Kidney (tissue), 13 donors: ENCODE measurements at regions not wholly inside any gene's neighbourhood (a gene's known extent, or its start where the extent isn't known, plus 50 kb on each side); places are given as distances from the start of the nearest gene placed in this dataset.

Source experiments
- DNase-seq, 5 donors: peaks; one replicate each; pipeline ENCODE4 v3.0.0-alpha.2; 2013 to 2020
- FAIRE-seq: peaks from 2 replicates; lab custom pipeline; 2012; peaks lifted over from hg19 to GRCh38; lab: Jason Lieb, UNC
- H3K27ac ChIP-seq, 2 donors: one replicate each; pipeline ENCODE4 v1.7.0; 2013; ENCODE audit warnings: low read depth in 2 of 2, low read length in 2 of 2, inconsistent platforms in 1 of 2
- H3K27me3 ChIP-seq: one replicate; pipeline ENCODE4 v1.7.1; 2013; ENCODE audit warnings: low read length, inconsistent platforms; ENCODE audit not compliant: control insufficient read depth, insufficient read depth
- H3K36me3 ChIP-seq, 3 donors: one replicate each; pipeline versions ENCODE4 v1.7.0 to v1.7.1; 2013; ENCODE audit warnings: low read length in 3 of 3, control low read depth in 1 of 3, inconsistent platforms in 1 of 3; ENCODE audit not compliant: insufficient read depth in 3 of 3, control insufficient read depth in 2 of 3
- H3K4me1 ChIP-seq, 3 donors: one replicate each; pipeline versions ENCODE4 v1.7.0 to v1.7.1; 2013; ENCODE audit warnings: low read length in 3 of 3, inconsistent platforms in 1 of 3, low read depth in 1 of 3; ENCODE audit not compliant: control insufficient read depth in 2 of 3, insufficient read depth in 2 of 3
- H3K4me3 ChIP-seq, 3 donors: one replicate each; pipeline versions ENCODE4 v1.7.0 to v1.8.1; 2013; ENCODE audit warnings: low read length in 3 of 3, control low read depth in 1 of 3, inconsistent platforms in 1 of 3
- H3K9ac ChIP-seq, 3 donors: one replicate each; pipeline versions ENCODE4 v1.7.0 to v1.7.1; 2013; ENCODE audit warnings: low read length in 3 of 3, control low read depth in 1 of 3, inconsistent platforms in 1 of 3
- H3K9me3 ChIP-seq, 3 donors: one replicate each; pipeline versions ENCODE4 v1.7.0 to v1.7.1; 2013; ENCODE audit warnings: low read length in 3 of 3, control low read depth in 1 of 3, inconsistent platforms in 1 of 3; ENCODE audit not compliant: control insufficient read depth in 2 of 3, insufficient read depth in 1 of 3
- CTCF ChIP-seq: IDR thresholded peaks from 3 replicates; pipeline ENCODE4 v1.5.1; 2012; ENCODE audit warnings: mild to moderate bottlenecking, moderate library complexity, borderline replicate concordance; ENCODE audit not compliant: insufficient read depth; ENCODE audit errors: extremely low read depth
- intact Hi-C: fragments of 100-400 bp; cut with DNase I; formaldehyde crosslinking; loops from one replicate; pipeline ENCODE4 v1.11.1; 2022
- donor health status: control.
- donor health status: control.
- donor health status: control.
- donor health status: control.
- donor health status: control.
- donor health status: DM: yes; HTN: yes; CAD: no.
- donor health status: Normal renal cell carcinoma (clear cell type).

- Histone ChIP-seq H3K4me1 (peaks cover 0 to 5% (median 0%) of the 10 kb centered on the region in 3 donors), H3K27me3 (no peaks in the 10 kb centered on the region), H3K27ac (no peak overlapping the region), H3K36me3 (no peaks in the 10 kb centered on the region), H3K9ac (no peak overlapping the region), H3K4me3 (no peak overlapping the region), H3K9me3 (no peaks in the 10 kb centered on the region)
- intact Hi-C loops = no loop called here
- TF ChIP-seq CTCF = no peak
- DNase-seq (no peak), FAIRE-seq (no peak)
These were observed 746.9 kb upstream of the MARCKS start for GRCh38 chr6:113110211-113110610.

GRCh38 chr6:113111550-113111949 lies 745.6 kb upstream of the MARCKS start:
- FAIRE-seq (no peak), DNase-seq (no peak)
- H3K27me3 ChIP-seq = no peaks in the 10 kb centered on the region
- H3K4me1 ChIP-seq = peaks cover 0 to 5% (median 0%) of the 10 kb centered on the region in 3 donors
- H3K9ac ChIP-seq = no peak overlapping the region
- intact Hi-C loops = no loop called here
- TF ChIP-seq CTCF = no peak
- H3K27ac ChIP-seq = no peak overlapping the region
- H3K4me3 ChIP-seq = no peak overlapping the region
- H3K36me3 ChIP-seq = no peaks in the 10 kb centered on the region
- H3K9me3 ChIP-seq = no peaks in the 10 kb centered on the region

- Histone ChIP-seq H3K9me3 (peaks cover 0 to 2% (median 0%) of the 10 kb centered on the region in 3 donors), H3K4me3 (no peak overlapping the region), H3K9ac (no peak overlapping the region), H3K27ac (no peak overlapping the region), H3K27me3 (no peaks in the 10 kb centered on the region), H3K4me1 (peaks cover 0 to 5% (median 0%) of the 10 kb centered on the region in 3 donors), H3K36me3 (no peaks in the 10 kb centered on the region)
- intact Hi-C loops = no loop called here
- DNase-seq (peak in 2 of 5 donors; percentile 33 to 69), FAIRE-seq (no peak)
- TF ChIP-seq CTCF = no peak
These were observed 745.1 kb upstream of the MARCKS start for GRCh38 chr6:113112086-113112485.

- peaks cover 0 to 5% (median 0%) of the 10 kb centered on the region in 3 donors for H3K4me1 ChIP-seq
- H3K27ac ChIP-seq = no peak overlapping the region
- H3K4me3 ChIP-seq = no peak overlapping the region
- FAIRE-seq (no peak), DNase-seq (no peak)
- TF ChIP-seq CTCF = no peak
- H3K9me3 ChIP-seq = peaks cover 0 to 11% (median 0%) of the 10 kb centered on the region in 3 donors
- H3K36me3 ChIP-seq = no peaks in the 10 kb centered on the region
- H3K27me3 ChIP-seq = no peaks in the 10 kb centered on the region
- H3K9ac ChIP-seq = no peak overlapping the region
- intact Hi-C loops = no loop called here
These were observed 741.9 kb upstream of the MARCKS start for GRCh38 chr6:113115196-113115595.
